Pons (tissue), 1 donor: ENCODE measurements at regions not wholly inside any gene's neighbourhood (a gene's known extent, or its start where the extent isn't known, plus 50 kb on each side); places are given as distances from the start of the nearest gene placed in this dataset.

ENCODE experiments used
- DNase-seq: peaks from one replicate; pipeline ENCODE4 v3.0.0-alpha.2; 2016; ENCODE audit warnings: low spot score

GRCh38 chr10:33813415-33813814 is 478.9 kb upstream of the NRP1 start:
- DNase-seq: no peak

GRCh38 chr10:33812586-33812985 is 478.1 kb upstream of the NRP1 start:
- no peak for DNase-seq

- no peak for DNase-seq
Observed at GRCh38 chr10:33810986-33811385, 476.5 kb upstream of the NRP1 start.

DNA sequence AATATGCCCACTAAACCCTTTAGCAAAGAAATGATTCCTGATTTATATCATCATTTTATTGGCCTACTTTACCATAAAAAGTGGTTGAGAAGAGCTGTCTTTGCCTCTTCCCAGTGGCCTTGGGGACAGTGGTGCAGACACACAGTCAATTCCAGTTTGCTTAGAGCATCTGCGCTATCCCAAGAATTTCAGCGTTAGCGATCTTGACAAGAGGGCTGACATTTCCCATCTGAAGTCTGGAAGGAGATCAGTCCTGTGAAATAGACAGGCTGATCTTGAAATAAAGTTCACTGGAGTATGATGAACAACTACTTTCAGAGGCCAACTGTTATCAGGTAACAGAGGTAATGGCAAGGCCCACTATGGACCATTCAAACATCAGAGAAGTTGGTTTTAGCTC is 475.3 kb upstream of the NRP1 start:
- no peak for DNase-seq

DNA sequence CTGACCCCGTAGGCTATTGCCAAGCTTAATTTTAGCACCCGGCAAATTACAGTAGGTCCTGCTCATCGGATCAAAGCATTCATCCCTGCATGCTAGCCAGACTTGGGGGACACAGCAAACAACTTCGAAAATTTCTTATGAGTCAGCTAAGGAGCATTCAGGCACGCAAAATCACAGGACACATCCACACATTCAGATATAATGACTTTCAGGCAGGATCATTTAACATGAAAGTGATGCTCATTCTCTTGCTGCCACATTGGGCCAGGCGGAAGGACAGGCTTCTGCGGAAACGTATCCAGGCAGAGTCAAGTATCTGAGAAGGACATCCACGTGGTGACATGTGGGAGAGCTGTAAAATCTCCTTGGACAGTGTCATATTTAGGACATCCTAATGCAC is 474.0 kb upstream of the NRP1 start:
- DNase-seq: no peak

DNA sequence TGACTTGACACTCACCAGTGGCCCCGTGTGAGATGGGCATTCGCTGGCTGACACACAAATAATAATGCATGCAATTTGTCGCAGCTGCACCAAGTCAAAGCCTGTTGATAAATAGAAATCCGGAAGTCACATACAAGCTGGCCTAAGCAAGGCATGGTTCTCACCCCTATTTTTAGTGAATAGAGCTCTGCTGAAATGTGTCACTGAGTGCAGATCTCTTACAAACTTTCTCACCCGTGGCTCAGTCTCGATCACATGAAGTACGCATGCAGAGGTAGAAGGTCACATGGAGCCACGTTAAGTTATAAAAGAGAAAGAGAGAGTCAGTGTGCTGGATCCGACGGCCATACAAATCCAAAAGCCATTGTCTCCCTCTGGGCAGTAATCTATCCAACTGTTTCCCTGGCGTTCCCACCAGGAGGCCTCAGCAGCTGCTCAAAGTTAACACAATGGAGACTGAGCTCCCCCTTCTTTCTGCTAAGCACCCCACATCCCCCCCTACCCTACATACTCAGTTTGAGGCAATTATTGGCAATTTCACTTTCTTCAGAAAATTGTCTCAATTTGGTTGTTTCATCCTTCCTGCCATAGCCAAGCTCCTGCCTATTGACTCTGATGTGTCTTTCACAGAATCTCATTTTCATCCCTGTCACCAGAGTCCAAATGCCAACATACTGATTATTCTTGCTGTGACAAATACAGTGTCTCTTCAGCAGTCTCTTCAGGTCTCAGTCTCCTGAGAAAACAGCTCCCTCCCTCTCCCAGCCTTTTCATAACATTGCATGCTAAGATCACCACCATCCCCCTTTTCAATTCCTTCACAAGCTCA is 473.3 kb upstream of the NRP1 start:
- no peak for DNase-seq

GRCh38 chr10:33805831-33806230 is 471.4 kb upstream of the NRP1 start:
- DNase-seq: no peak

DNA sequence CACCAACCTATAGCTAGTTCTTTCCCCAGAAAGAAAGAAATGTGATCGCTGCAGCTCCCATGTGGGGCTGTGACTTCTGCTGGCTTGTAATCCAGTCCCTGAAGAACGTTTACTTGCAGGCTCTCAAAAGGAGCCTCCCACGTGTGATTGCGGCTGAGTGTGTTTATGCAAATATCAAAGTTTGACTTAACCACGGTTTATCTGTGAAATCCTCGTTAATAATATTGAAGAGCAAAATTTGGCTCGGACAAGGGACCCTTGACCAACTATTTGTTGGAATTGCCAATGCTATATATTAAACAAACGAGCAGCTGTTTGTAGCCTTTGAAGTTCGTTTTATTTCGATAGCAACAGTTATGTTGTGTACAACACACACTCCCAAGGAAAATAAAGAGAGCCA is 470.1 kb upstream of the NRP1 start:
- DNase-seq: no peak

- no peak for DNase-seq
Observed at GRCh38 chr10:33803248-33803647, 468.8 kb upstream of the NRP1 start.

DNA sequence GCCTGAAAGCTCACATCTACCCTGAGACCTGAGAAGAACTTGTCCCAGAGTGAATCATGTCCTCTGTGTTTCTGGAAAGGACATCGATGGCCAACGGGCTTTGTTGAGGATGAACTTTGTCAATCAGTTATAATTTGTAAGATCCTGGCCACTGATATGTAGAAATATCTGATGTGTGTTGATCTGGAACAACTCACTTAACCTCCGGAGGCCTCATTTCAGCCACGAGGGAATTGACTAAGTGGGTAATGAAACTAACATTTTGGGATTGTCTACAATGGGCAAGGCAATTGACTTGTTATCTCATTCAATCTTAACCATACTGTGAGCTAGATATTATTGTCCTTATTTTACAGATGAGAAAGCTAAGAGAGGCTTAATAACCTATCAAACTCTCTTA is 468.1 kb upstream of the NRP1 start:
- no peak for DNase-seq

- DNase-seq: no peak
Observed at GRCh38 chr10:33801705-33802104, 467.2 kb upstream of the NRP1 start.

GRCh38 chr10:33800986-33801385 is 466.5 kb upstream of the NRP1 start:
- no peak for DNase-seq

GRCh38 chr10:33800545-33800944 is 466.1 kb upstream of the NRP1 start:
- no peak for DNase-seq

DNA sequence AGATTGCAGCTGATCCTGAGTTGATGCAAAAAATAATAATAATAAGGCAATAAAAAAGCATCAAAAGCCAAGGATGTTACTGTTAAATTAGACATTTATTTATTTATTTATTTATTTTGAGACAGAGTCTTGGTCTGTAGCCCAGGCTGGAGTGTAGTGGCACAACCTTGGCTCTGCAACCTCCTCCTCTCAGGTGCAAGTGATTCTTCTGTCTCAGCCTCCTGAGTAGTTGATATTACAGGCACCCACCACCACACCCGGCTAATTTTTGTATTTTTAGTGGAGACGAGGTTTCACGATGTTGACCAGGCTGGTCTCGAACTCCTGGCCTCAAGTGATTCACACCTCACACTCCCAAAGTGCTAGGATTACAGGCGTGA is 465.5 kb upstream of the NRP1 start:
- no peak for DNase-seq

- DNase-seq: no peak
Observed at GRCh38 chr10:33799281-33799943, 464.9 kb upstream of the NRP1 start.

GRCh38 chr10:33798754-33799153 is 464.3 kb upstream of the NRP1 start:
- DNase-seq: no peak

DNA sequence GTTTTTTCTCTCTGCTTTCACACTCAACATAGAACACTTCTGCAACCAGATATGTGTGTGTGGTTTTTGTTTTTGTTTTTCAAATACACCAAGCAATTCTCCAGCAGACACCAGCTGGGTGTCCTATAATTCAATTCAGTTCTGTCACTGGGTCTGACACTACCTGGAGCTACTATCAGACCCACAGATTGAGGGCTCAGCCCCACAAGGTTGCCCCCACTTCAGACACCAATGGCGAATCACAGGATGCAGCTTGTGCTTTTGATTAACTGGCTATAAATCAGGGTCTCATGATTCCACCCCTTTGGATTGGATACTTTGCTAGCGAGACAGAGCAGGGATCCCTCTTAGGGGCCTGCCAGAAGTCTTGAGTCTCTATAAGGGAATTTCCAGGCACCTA is 462.2 kb upstream of the NRP1 start:
- no peak for DNase-seq

- no peak for DNase-seq
Observed at GRCh38 chr10:33795529-33795928, 461.1 kb upstream of the NRP1 start.

DNA sequence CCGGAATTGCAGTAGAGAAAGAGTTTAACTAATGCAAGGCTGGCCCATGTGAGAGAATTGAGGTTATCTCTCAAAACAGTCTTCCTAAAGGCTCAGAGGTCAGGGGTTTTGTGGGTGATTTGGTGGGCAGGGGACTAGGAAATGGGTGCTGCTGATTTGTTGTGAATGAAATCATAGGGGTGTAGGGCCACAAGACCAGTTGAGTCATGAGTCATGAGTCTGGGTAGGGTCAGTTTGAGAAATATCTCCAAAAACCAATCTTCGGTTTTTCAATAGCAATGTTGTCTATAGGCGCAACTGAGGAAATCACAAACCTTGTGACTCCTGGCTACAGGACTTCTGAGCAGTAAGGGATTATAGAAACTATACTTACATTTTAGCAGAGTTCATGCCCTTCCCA is 460.0 kb upstream of the NRP1 start:
- no peak for DNase-seq

DNA sequence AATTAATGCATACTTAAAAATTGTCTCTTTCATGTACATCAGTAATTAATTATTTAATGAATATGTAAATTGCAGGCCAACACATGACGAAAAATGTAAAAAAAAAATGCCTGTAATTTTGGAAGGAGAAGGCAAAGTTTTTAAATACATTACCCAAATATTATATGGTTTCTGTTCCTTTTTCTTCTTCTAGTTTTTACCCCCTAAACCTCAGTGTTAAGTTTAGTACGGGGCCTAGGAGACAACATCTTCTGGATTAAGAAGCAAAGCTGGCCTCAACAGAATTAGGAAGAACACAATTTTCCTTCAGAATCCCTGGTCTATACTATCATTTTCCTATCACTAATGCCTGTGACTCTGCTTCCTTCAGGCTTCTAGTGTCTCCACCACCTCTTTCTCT is 459.3 kb upstream of the NRP1 start:
- no peak for DNase-seq

DNA sequence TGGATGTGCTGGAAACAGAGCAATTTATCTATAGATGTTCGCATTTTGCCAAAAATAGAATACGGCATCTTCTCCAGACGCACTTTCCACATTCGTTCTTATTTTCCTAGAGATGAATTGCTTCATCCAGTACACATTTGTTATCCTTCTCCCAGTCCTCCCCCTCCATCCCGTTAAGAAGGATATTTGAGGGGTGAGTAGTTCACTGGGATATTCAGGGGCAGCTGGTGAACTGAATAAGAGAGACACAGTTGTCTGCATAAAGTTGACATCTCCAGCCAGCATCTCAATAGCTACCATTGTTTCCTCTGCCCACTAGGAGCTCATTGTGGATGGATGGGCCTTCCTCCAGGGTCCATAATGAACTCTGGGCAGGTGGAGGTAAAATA is 456.8 kb upstream of the NRP1 start:
- peak; percentile 51 for DNase-seq

DNA sequence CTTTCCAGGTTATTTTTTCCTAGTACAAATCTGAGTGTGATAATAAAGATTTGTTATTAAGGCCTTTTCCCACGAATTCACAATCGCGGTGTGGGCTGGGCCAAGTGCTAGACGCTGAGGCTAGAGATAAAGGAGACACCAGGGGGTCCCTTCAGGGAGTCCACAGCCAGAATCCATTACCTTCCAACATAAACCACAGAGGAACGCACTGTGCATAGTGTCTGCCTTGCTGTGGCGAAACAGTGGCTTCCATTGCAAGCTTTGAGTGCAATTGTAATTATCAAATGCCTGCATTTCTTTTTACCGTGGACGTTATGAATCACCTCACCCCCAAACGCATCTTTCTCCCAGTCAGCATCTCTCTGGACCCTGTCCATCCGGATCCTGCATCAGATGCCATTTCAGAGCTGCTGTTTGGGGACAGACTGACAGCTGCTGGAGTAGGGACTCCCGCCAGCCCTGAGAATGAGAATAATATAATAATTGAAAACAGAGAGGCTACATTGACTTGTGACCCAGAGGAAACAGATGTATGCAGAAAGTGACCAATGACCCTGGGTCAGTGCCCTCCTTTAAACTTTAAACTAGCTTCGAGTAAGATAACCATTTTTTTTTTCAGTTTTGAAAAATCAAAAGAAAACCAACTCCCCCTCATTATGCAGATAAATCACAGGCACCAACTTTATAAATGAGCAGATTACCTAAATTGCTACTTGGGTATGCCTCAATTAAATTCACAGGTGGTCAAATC is 456.2 kb upstream of the NRP1 start:
- DNase-seq: no peak

GRCh38 chr10:33783557-33783956 is 449.1 kb upstream of the NRP1 start:
- no peak for DNase-seq
